GM06990 (cell line): ENCODE measurements at regions not wholly inside any gene's neighbourhood (a gene's known extent, or its start where the extent isn't known, plus 50 kb on each side); places are given as distances from the start of the nearest gene placed in this dataset.
A peak's percentile ranks its signal among the peaks of the same experiment; 100 is the strongest.

Experiments
- DNase-seq: peaks from one replicate; pipeline ENCODE4 v3.0.0-alpha.2; 2011; ENCODE audit not compliant: insufficient read length; ENCODE audit errors: extremely low read depth
- H3K27me3 ChIP-seq: replicated peaks from 2 replicates; pipeline ENCODE4 v1.6.0; 2011; ENCODE audit warnings: low read length; ENCODE audit not compliant: control insufficient read depth, insufficient read depth
- H3K36me3 ChIP-seq: 2 replicates; pipeline ENCODE4 v1.5.1; 2011; ENCODE audit warnings: low read length; ENCODE audit not compliant: control insufficient read depth, insufficient read depth
- H3K4me3 ChIP-seq: replicated peaks from 2 replicates; pipeline ENCODE4 v1.5.1; 2011; ENCODE audit warnings: low read depth, mild to moderate bottlenecking, control low read depth, low read length
- CTCF ChIP-seq: IDR thresholded peaks from 2 replicates; pipeline ENCODE4 v1.5.1; 2011; ENCODE audit warnings: low read length, control low read depth, mild to moderate bottlenecking, inconsistent platforms; ENCODE audit not compliant: insufficient read depth, poor library complexity, severe bottlenecking

DNA sequence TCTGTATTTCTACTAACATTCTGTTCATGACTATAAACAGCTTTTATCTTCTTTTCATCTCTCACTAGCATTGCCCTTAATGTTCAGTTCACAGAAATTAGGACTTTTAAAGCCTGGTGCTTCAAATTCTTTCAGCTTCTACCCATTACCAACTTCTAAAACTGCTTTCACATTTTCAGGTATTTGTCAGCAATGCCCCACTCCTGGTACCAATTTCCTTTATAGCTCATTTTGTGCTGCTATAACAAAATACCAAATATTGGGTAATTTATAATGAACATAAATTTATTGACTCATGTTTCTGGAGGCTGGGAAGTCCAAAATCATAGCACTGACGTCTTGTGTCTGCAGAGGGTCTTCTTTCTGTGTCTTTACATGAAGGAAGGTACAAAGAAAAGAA is 753.1 kb upstream of the CCDC54 start:
- Histone ChIP-seq H3K36me3 (no peaks in the 10 kb centered on the region), H3K27me3 (no peaks in the 10 kb centered on the region), H3K4me3 (no peak overlapping the region)
- TF ChIP-seq CTCF, result no peak
- DNase-seq, result no peak

DNA sequence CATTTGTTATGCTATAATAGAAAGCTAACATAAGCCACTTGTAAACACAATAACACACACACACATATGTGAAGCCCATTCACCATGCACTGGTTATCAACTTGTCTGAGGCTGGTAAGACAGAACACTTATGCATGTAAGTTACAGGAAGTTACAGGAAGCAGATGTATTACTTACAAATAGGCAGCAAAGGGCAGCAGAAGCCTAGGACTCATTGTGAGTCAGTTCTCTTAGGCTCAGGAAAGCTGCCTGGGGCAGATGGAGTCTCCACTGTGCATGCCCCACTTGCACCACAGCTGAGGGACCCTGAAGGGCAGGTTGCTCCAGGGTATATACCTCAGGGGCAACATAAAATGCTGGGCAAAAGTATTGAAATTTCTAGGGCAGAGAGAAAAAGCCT is 748.8 kb upstream of the CCDC54 start:
- H3K36me3 ChIP-seq, result no peaks in the 10 kb centered on the region
- no peaks in the 10 kb centered on the region for H3K27me3 ChIP-seq
- TF ChIP-seq CTCF, result no peak
- no peak for DNase-seq
- no peak overlapping the region for H3K4me3 ChIP-seq

GRCh38 chr3:106629215-106629832 is 747.9 kb upstream of the CCDC54 start:
- TF ChIP-seq CTCF, result no peak
- Histone ChIP-seq H3K27me3 (no peaks in the 10 kb centered on the region), H3K4me3 (no peak overlapping the region), H3K36me3 (no peaks in the 10 kb centered on the region)
- peak; percentile 18 for DNase-seq

DNA sequence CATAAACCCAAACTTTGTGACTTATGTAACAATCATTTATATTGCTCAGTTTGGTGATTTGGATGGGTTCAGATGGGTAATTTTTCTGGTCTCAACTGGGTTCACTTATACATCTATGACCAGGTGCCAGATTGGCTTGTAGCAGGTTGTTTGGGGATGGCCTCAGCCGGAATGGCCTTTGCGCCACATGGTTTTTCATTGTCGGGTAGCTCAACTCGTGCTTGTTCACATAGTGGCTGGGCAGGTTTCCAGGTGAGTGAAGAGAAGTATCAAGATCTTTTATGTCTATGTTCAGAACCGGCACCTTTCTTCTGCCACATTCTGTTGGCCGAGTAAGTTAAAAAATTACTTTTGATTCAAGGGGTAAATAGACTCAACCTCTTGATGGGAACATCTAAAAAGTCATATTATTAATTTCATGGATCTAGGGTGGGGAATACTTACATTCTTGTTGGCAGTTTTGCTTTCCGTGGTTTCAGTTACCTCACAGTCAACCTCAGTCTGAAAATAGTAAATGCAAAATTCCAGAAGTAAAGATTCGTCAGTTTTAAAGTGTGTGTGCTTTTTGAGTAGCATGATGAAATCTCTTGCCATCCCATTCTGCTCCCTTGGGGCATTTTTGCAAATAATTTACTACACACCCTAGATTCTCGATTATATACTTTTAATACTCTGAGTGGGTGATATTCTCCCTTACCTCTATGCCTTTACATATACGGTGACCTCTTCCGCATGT is 745.7 kb upstream of the CCDC54 start:
- Histone ChIP-seq H3K27me3 (no peaks in the 10 kb centered on the region), H3K4me3 (no peak overlapping the region), H3K36me3 (no peaks in the 10 kb centered on the region)
- no peak for DNase-seq
- TF ChIP-seq CTCF, result no peak

GRCh38 chr3:106635271-106635670 is 742.0 kb upstream of the CCDC54 start:
- DNase-seq, result no peak
- Histone ChIP-seq H3K4me3 (no peak overlapping the region), H3K27me3 (no peaks in the 10 kb centered on the region), H3K36me3 (no peaks in the 10 kb centered on the region)
- no peak for TF ChIP-seq CTCF
